CD4-positive, alpha-beta T cell treated with Interleukin-21 for 1 hour (primary cell): ENCODE measurements at regions not wholly inside any gene's neighbourhood (a gene's known extent, or its start where the extent isn't known, plus 50 kb on each side); places are given as distances from the start of the nearest gene placed in this dataset.
"Not testable (repeated sequence)": the region's sequence is repeated elsewhere in the genome, so short reads cannot be mapped to it uniquely, and the experiment has no call there.

Experiments used
- DNase-seq: peaks from one replicate; pipeline ENCODE4 v3.0.0-alpha.2; 2020

GRCh38 chr1:181260994-181261393 lies 172.5 kb downstream of the IER5 start:
- DNase-seq = no peak

GRCh38 chr1:181262069-181262468 lies 173.6 kb downstream of the IER5 start:
- no peak for DNase-seq

GRCh38 chr1:181263444-181263843 lies 174.9 kb downstream of the IER5 start:
- DNase-seq = no peak

- no peak for DNase-seq
Measured at GRCh38 chr1:181264821-181265220, 176.3 kb downstream of the IER5 start.

GRCh38 chr1:181284978-181285377 lies 196.5 kb downstream of the IER5 start:
- DNase-seq = no peak

GRCh38 chr1:181295217-181295616 lies 188.1 kb upstream of the CACNA1E start:
- no peak for DNase-seq

- no peak for DNase-seq
Measured at GRCh38 chr1:181296180-181296579, 187.1 kb upstream of the CACNA1E start.

GRCh38 chr1:181308098-181308497 lies 175.2 kb upstream of the CACNA1E start:
- DNase-seq = no peak

- DNase-seq = no peak
Measured at GRCh38 chr1:181310560-181310959, 172.8 kb upstream of the CACNA1E start.

- no peak for DNase-seq
Measured at GRCh38 chr1:181312946-181313345, 170.4 kb upstream of the CACNA1E start.

- no peak for DNase-seq
Measured at GRCh38 chr1:181313466-181313865, 169.9 kb upstream of the CACNA1E start.

- no peak for DNase-seq
Measured at GRCh38 chr1:181314010-181314409, 169.3 kb upstream of the CACNA1E start.

- no peak for DNase-seq
Measured at GRCh38 chr1:181314959-181315358, 168.4 kb upstream of the CACNA1E start.

GRCh38 chr1:181317261-181317930 lies 165.9 kb upstream of the CACNA1E start:
- DNase-seq = no peak

GRCh38 chr1:181318022-181318857 lies 165.1 kb upstream of the CACNA1E start:
- DNase-seq = no peak

GRCh38 chr1:181318858-181319235 lies 164.5 kb upstream of the CACNA1E start:
- DNase-seq = no peak

- DNase-seq = no peak
Measured at GRCh38 chr1:181319907-181320306, 163.4 kb upstream of the CACNA1E start.

- no peak for DNase-seq
Measured at GRCh38 chr1:181324797-181325616, 158.3 kb upstream of the CACNA1E start.

GRCh38 chr1:181325765-181326164 lies 157.6 kb upstream of the CACNA1E start:
- not testable (repeated sequence) for DNase-seq

GRCh38 chr1:181326348-181326747 lies 157.0 kb upstream of the CACNA1E start:
- no peak for DNase-seq

GRCh38 chr1:181327796-181328195 lies 155.5 kb upstream of the CACNA1E start:
- DNase-seq = no peak

GRCh38 chr1:181334724-181335123 lies 148.6 kb upstream of the CACNA1E start:
- no peak for DNase-seq

GRCh38 chr1:181335631-181336030 lies 147.7 kb upstream of the CACNA1E start:
- no peak for DNase-seq
